Heart left ventricle (tissue), 16 donors: ENCODE measurements at regions not wholly inside any gene's neighbourhood (a gene's known extent, or its start where the extent isn't known, plus 50 kb on each side); places are given as distances from the start of the nearest gene placed in this dataset.

ENCODE experiments used
- ATAC-seq, 4 donors: fragments of 200-7000 bp; cut with Tn5 transposase; one replicate each; pipeline ENCODE4 v1.9.1; 2020 to 2022; ENCODE audit warnings: moderate library complexity in 4 of 4, mild to moderate bottlenecking in 3 of 4, moderate number of reproducible peaks in 1 of 4
- DNase-seq, 5 donors: peaks; one replicate each; pipeline ENCODE4 v3.0.0-alpha.2; 2020
- H3K27ac ChIP-seq, 12 donors: fragments of 200-600 bp; sonication (generic) in 4 of 12; one replicate each; pipeline versions ENCODE4 v1.5.0 to v1.8.0; 2016 to 2022; ENCODE audit warnings: mild to moderate bottlenecking in 2 of 12
- H3K27me3 ChIP-seq, 9 donors: fragments of 200-600 bp; sonication (generic) in 2 of 9; one replicate each; pipeline versions ENCODE4 v1.5.1 to v1.8.0; 2016 to 2022; ENCODE audit warnings: mild to moderate bottlenecking in 3 of 9
- H3K36me3 ChIP-seq, 9 donors: fragments of 200-600 bp; sonication (generic) in 2 of 9; one replicate each; pipeline versions ENCODE4 v1.5.0 to v1.8.0; 2018 to 2022; ENCODE audit warnings: mild to moderate bottlenecking in 2 of 9
- H3K4me1 ChIP-seq, 12 donors: fragments of 200-600 bp; sonication (generic) in 4 of 12; one replicate each; pipeline versions ENCODE4 v1.5.0 to v1.8.0; 2016 to 2022; ENCODE audit warnings: mild to moderate bottlenecking in 3 of 12
- H3K4me3 ChIP-seq, 12 donors: fragments of 200-600 bp; sonication (generic) in 4 of 12; one replicate each; pipeline versions ENCODE4 v1.5.0 to v1.8.0; 2017 to 2022; ENCODE audit warnings: mild to moderate bottlenecking in 9 of 12, moderate library complexity in 4 of 12
- H3K9me3 ChIP-seq, 12 donors: fragments of 200-600 bp; sonication (generic) in 4 of 12; one replicate each; pipeline versions ENCODE4 v1.5.0 to v1.8.0; 2016 to 2022; ENCODE audit warnings: mild to moderate bottlenecking in 1 of 12
- POLR2A ChIP-seq, 2 donors: fragments of 450-650 bp; IDR thresholded peaks; one replicate each; pipeline ENCODE4 v1.6.1; 2017; ENCODE audit warnings: antibody characterized with exemption in 2 of 2, mild to moderate bottlenecking in 2 of 2, moderate library complexity in 2 of 2
- WGBS, 4 donors: extraction: QIAGEN DNeasy Blood & Tissue Kit in 2 of 4; methylation state at CpG; one replicate each; pipeline versions ENCODE4 v1.1.5 to v1.1.7; 2013 to 2018; 5-methylcytosine and 5-hydroxymethylcytosine counted together
- intact Hi-C, 10 donors: fragments of 100-400 bp; cut with DNase I; formaldehyde crosslinking; loops; one replicate each; pipeline versions ENCODE4 v1.11.1 to v1.14.2; 2022
- TF ChIP-seq, protein P1 (sequence below), 12 donors: fragments of 200-600 bp; sonication (generic) in 4 of 12; IDR thresholded peaks; one replicate each; pipeline versions ENCODE4 v1.5.0 to v1.8.0; 2018 to 2022; ENCODE audit warnings: antibody characterized with exemption in 12 of 12, mild to moderate bottlenecking in 5 of 12
- donor health status: ischemic (EF 13 %, LVEDD 7.1; RV severe dilation, severe dysfunction).
- donor health status: healthy with polysubstance abuse.
- donor health status: DM: no; HTN: yes; CAD: no.
- donor health status: DM: no; HTN: no; CAD: no.
- donor health status: ischemic (EF 25% LVEDD 6.9; RV normal size, moderate dysfunction).
- donor health status: ischemic (EF 25% LVEDD 5.7; RV mildly dilated, moderate dysfunction).
- donor health status: healthy.
- donor health status: DM: yes; HTN: yes; CAD: no.
- donor health status: ischemic (EF 35%, LVEDD 5.7; RV mildly dilated, moderate dysfunction).
- donor health status: nonischemic (EF 11% LVEDD 7.7; RV severe dilation, severe dysfunction).
- donor health status: DM: yes; HTN: yes; CAD: no.
- donor health status: PGD.
- donor health status: ischemic (EF 29% LVEDD 5.4; RV normal size, mild dysfunction).
- donor health status: nonischemic (EF 23%, LVEDD 6.1; RV moderate dilation, normal function).

DNA sequence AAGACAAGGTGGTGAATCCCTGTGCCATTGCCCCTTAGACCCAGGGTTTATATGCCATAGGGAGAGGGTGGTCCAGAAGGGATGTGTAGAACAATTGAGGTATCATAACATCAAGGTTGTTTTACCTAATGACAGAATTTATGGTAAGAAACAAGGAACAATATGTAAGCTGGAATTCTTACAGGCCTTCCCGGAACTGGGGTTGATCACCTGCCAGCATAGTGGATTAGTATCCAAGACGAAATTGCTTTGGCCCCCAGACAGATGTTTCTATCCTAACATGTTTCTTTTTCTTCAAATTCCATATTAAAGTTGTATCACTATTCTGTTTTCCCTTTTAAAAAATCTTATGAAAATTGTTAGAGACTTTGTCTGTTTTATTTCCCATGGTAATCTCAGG, 343.8 kb upstream of the ANO3 start:
- no peaks in the 10 kb centered on the region for H3K27me3 ChIP-seq
- ATAC-seq (no peak), DNase-seq (no peak)
- H3K4me3 ChIP-seq, result no peak overlapping the region
- H3K27ac ChIP-seq, result no peak overlapping the region
- intact Hi-C loops, result loop anchor here in 1 of 10 donors (10.0 kb wide), 1 partner anchor 237 kb away; no protein-coding TSS in a partner anchor
- H3K36me3 ChIP-seq, result no peaks in the 10 kb centered on the region
- TF ChIP-seq, protein P1, sequence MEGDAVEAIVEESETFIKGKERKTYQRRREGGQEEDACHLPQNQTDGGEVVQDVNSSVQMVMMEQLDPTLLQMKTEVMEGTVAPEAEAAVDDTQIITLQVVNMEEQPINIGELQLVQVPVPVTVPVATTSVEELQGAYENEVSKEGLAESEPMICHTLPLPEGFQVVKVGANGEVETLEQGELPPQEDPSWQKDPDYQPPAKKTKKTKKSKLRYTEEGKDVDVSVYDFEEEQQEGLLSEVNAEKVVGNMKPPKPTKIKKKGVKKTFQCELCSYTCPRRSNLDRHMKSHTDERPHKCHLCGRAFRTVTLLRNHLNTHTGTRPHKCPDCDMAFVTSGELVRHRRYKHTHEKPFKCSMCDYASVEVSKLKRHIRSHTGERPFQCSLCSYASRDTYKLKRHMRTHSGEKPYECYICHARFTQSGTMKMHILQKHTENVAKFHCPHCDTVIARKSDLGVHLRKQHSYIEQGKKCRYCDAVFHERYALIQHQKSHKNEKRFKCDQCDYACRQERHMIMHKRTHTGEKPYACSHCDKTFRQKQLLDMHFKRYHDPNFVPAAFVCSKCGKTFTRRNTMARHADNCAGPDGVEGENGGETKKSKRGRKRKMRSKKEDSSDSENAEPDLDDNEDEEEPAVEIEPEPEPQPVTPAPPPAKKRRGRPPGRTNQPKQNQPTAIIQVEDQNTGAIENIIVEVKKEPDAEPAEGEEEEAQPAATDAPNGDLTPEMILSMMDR (IDR thresholded peaks at IDR 0.05), result no peak
- TF ChIP-seq POLR2A (IDR thresholded peaks at IDR 0.05), result no peak
- 29 to 64% (median 51%) methylated on average over 2 of the region's 2 CpGs for WGBS, 4 donors
- no peaks in the 10 kb centered on the region for H3K4me1 ChIP-seq
- no peaks in the 10 kb centered on the region for H3K9me3 ChIP-seq

DNA sequence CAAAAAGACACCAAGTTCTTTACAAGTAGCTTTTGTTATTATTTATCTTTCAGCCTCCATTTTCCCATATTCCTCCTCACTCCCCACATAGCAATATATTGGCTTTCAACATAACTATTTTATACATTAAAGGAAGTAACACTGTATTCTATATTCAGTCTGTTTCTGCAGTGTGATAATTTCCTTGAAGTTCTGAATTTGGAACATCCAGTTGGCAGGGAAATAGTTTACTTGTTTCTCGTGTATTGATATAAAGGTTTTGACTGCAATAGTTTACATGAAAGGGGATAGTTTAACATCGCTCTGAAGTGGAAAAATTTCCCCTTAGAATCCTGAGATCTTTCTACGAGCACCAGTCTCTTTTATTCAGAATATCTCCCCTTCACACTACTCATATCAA, 341.5 kb upstream of the ANO3 start:
- intact Hi-C loops, result no loop called here
- TF ChIP-seq, protein P1 (IDR thresholded peaks at IDR 0.05), result no peak
- TF ChIP-seq POLR2A (IDR thresholded peaks at IDR 0.05), result no peak
- Histone ChIP-seq H3K27me3 (no peaks in the 10 kb centered on the region), H3K36me3 (no peaks in the 10 kb centered on the region), H3K4me3 (no peak overlapping the region), H3K4me1 (no peaks in the 10 kb centered on the region), H3K27ac (no peak overlapping the region), H3K9me3 (no peaks in the 10 kb centered on the region)
- DNase-seq, result no peak
- 64 to 75% (median 71%) methylated on average over 3 of the region's 3 CpGs for WGBS, 4 donors
- no peak for ATAC-seq

DNA sequence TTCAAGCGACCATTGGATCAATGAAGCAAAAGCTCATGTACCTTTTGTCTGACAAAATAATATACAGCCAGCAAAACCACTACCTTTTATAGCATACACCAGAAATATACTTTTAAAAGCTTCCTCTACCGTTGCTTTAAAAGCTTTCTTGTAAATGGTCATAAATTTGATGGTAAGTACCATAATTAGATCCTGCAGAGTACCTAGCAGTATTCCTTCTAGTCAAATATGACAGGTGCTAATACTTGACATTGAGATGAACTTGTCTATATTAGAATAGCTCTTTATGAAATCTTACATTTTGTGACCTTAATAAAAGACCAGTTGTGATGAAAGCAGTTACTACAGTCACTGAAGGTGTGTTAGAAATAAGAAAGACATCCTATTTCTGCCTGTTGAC, 340.5 kb upstream of the ANO3 start:
- Histone ChIP-seq H3K4me1 (no peaks in the 10 kb centered on the region), H3K4me3 (no peak overlapping the region), H3K27ac (no peak overlapping the region), H3K9me3 (no peaks in the 10 kb centered on the region), H3K36me3 (no peaks in the 10 kb centered on the region), H3K27me3 (no peaks in the 10 kb centered on the region)
- ATAC-seq, result no peak
- intact Hi-C loops, result no loop called here
- no peak for DNase-seq
- TF ChIP-seq POLR2A (IDR thresholded peaks at IDR 0.05), result no peak
- TF ChIP-seq, protein P1 (IDR thresholded peaks at IDR 0.05), result no peak
- 80 to 83% (median 81%) methylated on average over 2 of the region's 2 CpGs for WGBS, 4 donors

DNA sequence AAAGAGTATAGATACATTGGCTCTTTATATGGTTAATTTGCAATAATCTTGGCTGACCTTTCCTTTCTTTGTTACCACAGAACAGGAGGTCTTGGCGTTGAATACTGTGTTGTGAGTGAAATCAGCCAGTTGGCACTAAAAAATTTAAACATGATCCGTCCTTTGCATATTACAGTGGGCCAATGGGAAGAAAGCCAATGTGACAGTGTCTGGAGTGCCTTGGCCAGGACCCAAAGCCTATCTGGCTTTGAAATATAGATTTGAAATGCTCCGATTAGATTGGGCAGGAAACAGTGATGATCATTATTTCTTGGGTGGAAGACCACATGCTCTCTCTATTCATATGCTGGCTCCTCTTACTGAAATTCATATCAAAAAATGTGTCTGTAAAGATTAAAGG, 339.6 kb upstream of the ANO3 start:
- WGBS, 4 donors, result 26 to 46% (median 43%) methylated on average over 3 of the region's 3 CpGs
- Histone ChIP-seq H3K27me3 (no peaks in the 10 kb centered on the region), H3K36me3 (no peaks in the 10 kb centered on the region), H3K9me3 (no peaks in the 10 kb centered on the region), H3K4me1 (no peaks in the 10 kb centered on the region), H3K27ac (no peak overlapping the region), H3K4me3 (no peak overlapping the region)
- intact Hi-C loops, result no loop called here
- no peak for ATAC-seq
- no peak for DNase-seq
- TF ChIP-seq POLR2A (IDR thresholded peaks at IDR 0.05), result no peak
- TF ChIP-seq, protein P1 (IDR thresholded peaks at IDR 0.05), result no peak
